GM19397 (cell line): ENCODE measurements at regions not wholly inside any gene's neighbourhood (a gene's known extent, or its start where the extent isn't known, plus 50 kb on each side); places are given as distances from the start of the nearest gene placed in this dataset.

ENCODE experiments used
- ATAC-seq: cut with Tn5 transposase; IDR thresholded peaks from one replicate; pipeline ENCODE4 v1.9.1; 2021; ENCODE audit warnings: mild to moderate bottlenecking, moderate library complexity; ENCODE audit not compliant: unreplicated experiment

DNA sequence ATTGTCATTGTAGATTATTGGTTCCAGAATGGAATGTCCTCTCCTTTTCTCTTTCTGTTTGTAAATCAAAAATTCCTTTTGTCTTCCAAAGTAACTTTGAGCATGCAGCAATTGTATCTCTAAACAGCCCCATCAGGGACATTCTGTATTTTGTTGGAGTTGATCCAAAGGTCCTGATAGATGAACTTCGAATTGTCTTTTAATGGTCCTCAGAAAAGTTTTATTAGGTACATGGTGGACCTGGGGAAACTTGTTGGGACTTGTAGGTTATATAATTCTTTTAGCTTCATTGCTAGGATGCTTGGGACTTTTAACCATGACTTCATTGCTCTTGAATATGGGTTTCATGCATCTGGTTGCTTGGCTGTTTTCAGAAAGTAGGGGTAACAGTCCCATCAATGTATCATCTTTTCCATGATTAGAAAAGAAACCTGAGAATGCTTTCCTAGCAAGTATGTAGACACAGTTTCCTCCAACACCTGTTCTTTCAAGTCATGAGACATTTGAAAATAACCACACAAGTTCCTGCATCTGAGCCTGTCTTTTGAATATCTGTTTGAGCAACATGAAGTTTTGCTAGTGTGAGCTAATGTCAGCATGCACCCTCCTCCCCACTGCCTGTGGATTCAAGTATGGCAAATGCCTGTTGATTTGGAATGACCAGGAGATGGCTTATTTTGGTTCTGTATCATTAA lies 413.1 kb downstream of the KCNRG start:
- ATAC-seq = no peak

GRCh38 chr13:50435011-50435410 lies 408.5 kb downstream of the DLEU7 start:
- no peak for ATAC-seq

DNA sequence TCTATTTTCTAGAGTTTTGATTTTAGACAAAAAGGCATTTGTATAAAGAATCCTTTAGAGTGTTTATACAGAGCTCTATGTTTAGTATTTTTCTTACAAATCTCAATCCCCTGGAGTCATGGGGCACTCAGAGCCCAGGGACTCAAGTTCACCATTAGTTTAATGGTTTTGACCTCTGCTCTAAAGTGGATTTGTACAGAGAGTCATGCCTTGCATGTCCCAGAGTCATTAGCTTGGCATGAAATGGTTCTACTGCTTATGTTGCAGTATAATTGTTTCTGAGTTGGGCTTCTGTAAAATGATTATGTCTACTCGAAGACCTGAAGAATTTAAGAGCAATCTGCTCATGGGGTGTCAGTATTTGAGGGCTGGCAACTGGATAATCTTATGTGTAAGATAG lies 406.2 kb downstream of the DLEU7 start:
- no peak for ATAC-seq

DNA sequence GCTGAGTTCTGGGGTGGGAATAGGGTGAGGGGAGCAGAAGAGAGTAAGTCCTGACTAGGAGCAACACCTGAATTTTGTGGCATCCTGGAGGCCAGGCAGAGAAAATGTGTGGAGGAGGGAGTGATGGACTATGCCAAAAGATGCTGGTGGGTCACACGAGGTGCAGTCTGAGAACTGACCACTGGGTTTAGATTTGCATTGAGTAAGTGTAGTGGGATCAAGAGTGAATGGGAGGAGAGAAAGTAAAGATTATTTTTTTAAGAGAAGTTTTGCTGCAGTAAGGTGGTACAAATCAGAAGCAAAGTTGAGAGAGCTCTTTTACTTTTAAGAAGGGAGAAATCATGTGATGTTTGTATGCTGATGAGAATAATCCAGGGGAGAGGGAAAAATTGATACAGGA lies 405.1 kb downstream of the DLEU7 start:
- ATAC-seq = no peak

DNA sequence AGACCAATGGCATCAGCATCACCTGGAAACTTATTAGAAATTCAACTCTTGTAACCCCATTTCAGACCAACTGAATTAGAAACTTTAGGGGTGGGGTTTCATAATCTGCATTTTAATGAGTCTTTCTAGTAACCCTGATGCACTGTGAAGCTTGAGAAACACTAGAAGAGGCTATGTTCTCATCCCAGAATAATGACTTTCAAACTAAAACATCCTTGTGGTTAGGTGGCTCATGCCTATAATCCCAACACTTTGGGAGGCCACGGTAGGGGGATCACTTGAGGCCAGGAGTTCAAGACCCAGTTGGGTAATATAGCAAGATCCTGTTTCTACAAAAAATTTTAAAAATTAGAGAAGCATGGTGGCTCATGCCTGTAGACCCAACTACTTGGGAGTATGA lies 402.4 kb downstream of the DLEU7 start:
- no peak for ATAC-seq

DNA sequence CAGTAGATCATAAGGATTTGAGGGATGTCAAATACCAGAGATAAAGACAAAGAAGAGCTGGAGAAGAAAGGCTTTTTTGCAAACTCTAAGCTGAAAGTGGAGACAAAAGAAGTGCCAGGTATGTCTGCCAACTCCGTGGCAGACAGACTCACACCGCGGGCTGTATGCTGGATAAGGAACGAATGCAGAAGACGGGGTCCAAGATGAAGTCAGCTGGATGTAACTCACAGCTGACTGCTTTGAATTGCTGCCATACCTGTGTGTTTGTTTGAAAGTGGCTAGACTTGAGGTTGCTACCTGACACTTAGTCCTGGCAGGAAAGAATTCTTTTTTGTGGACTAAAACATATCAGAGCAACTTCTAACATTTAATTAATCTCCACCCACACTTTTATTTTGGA lies 398.8 kb downstream of the DLEU7 start:
- no peak for ATAC-seq

DNA sequence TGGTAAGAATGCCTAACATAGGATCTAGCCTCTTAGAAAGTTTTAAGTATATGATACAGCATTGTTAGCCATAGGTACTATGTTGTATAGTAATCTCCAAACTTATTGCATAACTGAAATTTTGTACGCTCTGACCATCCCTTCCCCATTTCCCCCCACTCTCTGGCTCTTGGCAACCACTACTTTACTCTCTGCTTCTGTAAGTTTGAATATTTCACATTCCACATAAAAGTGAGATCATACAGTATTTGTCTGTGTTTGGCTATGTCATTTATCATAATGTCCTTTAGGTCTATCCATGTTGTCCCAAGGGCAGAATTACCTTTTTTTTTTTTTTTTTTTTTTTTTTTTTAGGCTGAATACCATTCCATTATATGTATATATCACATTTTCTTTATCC lies 396.9 kb downstream of the DLEU7 start:
- no peak for ATAC-seq

DNA sequence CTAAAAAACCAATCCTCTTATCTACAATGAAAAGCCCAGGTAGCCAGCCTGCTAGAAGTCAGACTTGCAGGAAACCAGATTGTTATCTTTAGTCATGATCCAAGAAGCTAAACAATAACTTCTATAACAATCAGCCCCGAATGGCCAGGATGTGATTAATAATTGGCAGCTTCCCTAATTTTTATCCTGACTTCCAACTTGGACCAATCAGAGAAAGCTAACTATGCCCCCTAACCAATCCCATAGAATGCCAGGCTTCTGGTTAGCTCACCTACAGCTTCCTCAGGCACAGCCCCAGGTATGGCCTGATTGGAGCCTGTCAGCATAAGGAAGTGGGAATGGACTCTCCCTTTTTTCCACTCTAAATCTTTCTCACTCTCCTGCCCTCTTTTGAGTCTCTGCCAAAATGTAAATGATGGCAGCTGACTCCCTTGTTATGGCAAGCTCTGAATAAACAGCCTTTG lies 394.9 kb downstream of the DLEU7 start:
- no peak for ATAC-seq

DNA sequence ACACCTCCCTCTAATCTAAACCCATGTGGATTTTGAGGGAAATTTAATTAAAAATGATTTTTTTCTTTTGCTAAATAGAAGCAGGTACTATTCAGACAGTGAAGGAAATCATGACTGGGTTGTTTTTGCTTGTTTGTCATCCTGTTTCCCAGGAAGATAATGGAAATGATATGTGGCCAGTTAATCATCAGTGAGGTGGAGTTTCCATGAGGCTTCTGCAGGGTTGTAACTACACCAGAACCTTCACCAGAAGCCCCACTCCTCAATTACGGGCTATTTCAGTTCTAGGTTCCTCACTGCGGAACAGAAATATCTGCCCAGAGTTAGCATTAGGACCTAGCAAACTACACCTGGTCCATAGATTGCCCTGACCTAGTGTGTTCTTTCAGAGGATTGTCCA lies 394.0 kb downstream of the DLEU7 start:
- ATAC-seq = no peak

- ATAC-seq = no peak
These were observed 393.2 kb downstream of the DLEU7 start for GRCh38 chr13:50450279-50450678.

GRCh38 chr13:50451609-50452008 lies 391.9 kb downstream of the DLEU7 start:
- no peak for ATAC-seq

- ATAC-seq = no peak
These were observed 391.5 kb downstream of the DLEU7 start for GRCh38 chr13:50452028-50452427.

DNA sequence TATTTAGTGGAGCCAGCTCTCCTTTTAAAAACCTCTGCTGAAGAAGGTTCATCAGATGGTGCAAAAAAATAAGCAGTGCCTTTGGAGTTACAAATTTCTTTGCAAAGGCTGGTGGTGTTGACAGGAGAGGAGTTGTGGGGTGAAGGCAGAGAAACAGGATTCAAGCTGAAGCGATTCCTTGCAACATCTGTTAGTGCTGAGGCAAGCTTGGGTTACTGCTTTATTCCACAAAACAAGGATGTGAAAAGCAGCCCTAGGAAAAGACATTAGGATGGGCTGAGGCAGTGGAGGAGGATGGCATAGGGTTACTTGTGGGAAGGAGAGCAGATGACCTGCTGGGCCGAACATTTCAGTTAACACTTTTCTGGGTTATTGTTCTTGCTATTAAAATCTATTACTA lies 390.7 kb downstream of the DLEU7 start:
- no peak for ATAC-seq

DNA sequence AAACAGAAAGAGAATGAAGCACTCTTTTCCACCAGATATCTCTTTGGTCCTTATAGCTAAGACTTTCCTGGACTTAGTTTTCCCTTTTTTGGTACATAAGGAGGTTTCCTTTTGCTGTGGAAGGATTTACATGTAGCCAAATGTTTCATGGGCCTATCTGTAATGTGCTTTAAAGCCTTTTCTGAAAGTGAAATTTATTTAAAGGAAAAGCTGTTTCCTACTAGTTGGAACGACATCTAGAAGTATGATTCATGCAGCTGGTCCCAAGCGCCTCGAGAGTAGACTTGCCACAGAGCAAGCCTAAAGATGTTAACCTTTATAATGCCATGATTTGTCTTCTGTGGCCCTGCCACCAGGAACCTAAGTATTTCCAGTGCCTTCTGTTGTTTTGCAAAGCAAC lies 390.3 kb downstream of the DLEU7 start:
- ATAC-seq = no peak

- ATAC-seq = no peak
These were observed 387.4 kb downstream of the DLEU7 start for GRCh38 chr13:50456111-50456510.

GRCh38 chr13:50457415-50458393 lies 385.8 kb downstream of the DLEU7 start:
- ATAC-seq = no peak

DNA sequence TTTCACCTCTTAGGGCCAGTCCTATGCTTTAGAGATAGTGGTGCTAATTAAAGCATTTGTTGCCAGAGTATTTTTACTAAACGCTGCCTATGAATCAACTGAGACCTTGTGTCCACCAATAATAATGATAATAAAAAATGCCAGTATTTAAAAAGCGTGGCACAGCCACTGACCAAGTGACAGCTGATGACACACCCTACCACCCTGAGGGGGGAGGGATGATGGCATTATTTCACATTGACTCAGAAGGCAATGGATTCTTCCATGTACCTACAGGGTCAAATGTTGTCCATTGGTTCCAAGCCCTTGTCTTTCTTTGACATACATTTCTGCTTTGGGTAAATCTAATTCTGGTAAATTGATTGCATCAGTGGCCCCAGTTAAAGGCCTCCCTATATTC lies 384.4 kb downstream of the DLEU7 start:
- ATAC-seq = no peak

DNA sequence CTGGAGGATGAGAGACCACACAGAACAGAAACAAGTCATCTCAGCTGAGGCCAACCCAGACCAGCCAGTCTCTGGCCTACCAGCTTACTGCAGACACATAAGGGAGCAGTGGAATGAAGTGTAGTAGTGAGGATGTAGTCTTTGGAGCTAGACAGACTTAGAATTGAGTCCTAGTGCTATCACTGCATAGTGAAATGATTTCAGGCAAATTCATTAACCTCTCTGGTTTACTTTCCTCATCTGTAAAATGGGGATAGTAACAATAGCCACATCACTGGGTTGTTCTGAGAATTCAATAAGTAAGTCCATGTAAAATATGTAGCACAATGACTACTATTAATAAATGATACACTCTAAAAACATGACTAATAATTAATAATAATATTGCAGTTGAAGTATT lies 383.8 kb downstream of the DLEU7 start:
- no peak for ATAC-seq

- no peak for ATAC-seq
These were observed 383.1 kb downstream of the DLEU7 start for GRCh38 chr13:50460358-50460757.

- ATAC-seq = no peak
These were observed 382.3 kb downstream of the DLEU7 start for GRCh38 chr13:50461189-50461588.

GRCh38 chr13:50463719-50464118 lies 379.8 kb downstream of the DLEU7 start:
- no peak for ATAC-seq
